GM12878 (cell line): ENCODE measurements at regions not wholly inside any gene's neighbourhood (a gene's known extent, or its start where the extent isn't known, plus 50 kb on each side); places are given as distances from the start of the nearest gene placed in this dataset.

Experiments used
- ATAC-seq: fragments of 200-7000 bp; cut with Tn5 transposase; 3 replicates; pipeline ENCODE4 v1.9.1; 2020; ENCODE audit warnings: mild to moderate bottlenecking, moderate library complexity
- BruUV-seq: library from RNA; stranded (reverse); fragments of 400-500 nt; replicated peaks from 2 replicates; lab custom pipeline; 2021; lab: Mats Ljungman, UMichigan
- CTCF ChIA-PET: fragments of 300-600 bp; sonication (Branson Sonifier 250); formaldehyde crosslinking; extraction: SDS; loops from one replicate; lab custom pipeline; 2021; ENCODE audit warnings: inconsistent platforms; lab: Yijun Ruan, JAX
- POLR2A ChIA-PET: fragments of 350-600 bp; formaldehyde crosslinking; extraction: SDS; loops from one replicate; lab custom pipeline; 2021; ENCODE audit warnings: inconsistent platforms; lab: Charles Lee
- RAD21 ChIA-PET: fragments of 300-600 bp; sonication (Branson Sonifier 250); formaldehyde crosslinking; loops from one replicate; lab custom pipeline; 2023; ENCODE audit warnings: antibody characterized with exemption; ENCODE audit not compliant: unreplicated experiment; lab: Charles Lee
- SMC1A ChIA-PET: fragments of 300-600 bp; sonication (Branson Sonifier 250); formaldehyde crosslinking; loops from one replicate; lab custom pipeline; 2023; ENCODE audit not compliant: unreplicated experiment, uncharacterized antibody; lab: Charles Lee
- DNase-seq: peaks from one replicate; pipeline ENCODE4 v3.0.0-alpha.2; 2011; ENCODE audit warnings: low read depth, low spot score
- FAIRE-seq: peaks from 3 replicates; lab custom pipeline; 2011; peaks lifted over from hg19 to GRCh38; lab: Jason Lieb, UNC
- H2AFZ ChIP-seq: 2 replicates; pipeline ENCODE4 v1.6.0; 2011; ENCODE audit warnings: low read depth, low read length, control low read depth; ENCODE audit not compliant: control insufficient read depth
- H3K27ac ChIP-seq: 2 replicates; pipeline ENCODE4 v1.5.1; 2011; ENCODE audit warnings: control low read depth; ENCODE audit not compliant: control insufficient read depth, insufficient read depth
- H3K27me3 ChIP-seq, 2 experiments: replicated peaks in 1 of 2; 2 replicates each; pipeline versions ENCODE4 v1.6.0 to v1.6.1; 2011; ENCODE audit warnings: low read length in 1 of 2; ENCODE audit not compliant: control insufficient read depth in 2 of 2, insufficient read depth in 2 of 2
- H3K36me3 ChIP-seq, 2 experiments: 2 replicates each; pipeline ENCODE4 v1.5.1; 2011; ENCODE audit warnings: low read length in 1 of 2; ENCODE audit not compliant: control insufficient read depth in 2 of 2, insufficient read depth in 2 of 2
- H3K4me1 ChIP-seq: 2 replicates; pipeline ENCODE4 v1.6.1; 2011; ENCODE audit warnings: mild to moderate bottlenecking, low read length, moderate library complexity, mixed read lengths; ENCODE audit not compliant: control insufficient read depth, insufficient read depth
- H3K4me2 ChIP-seq: 2 replicates; pipeline ENCODE4 v1.6.0; 2011; ENCODE audit warnings: control low read depth; ENCODE audit not compliant: control insufficient read depth, insufficient read depth
- H3K4me3 ChIP-seq: fragments of 200-600 bp; sonication (generic); 2 replicates; pipeline ENCODE4 v1.5.1; 2016
- H3K79me2 ChIP-seq: 2 replicates; pipeline ENCODE4 v1.6.0; 2011; ENCODE audit warnings: low read length; ENCODE audit not compliant: control insufficient read depth, insufficient read depth
- H3K9ac ChIP-seq: 2 replicates; pipeline ENCODE4 v1.8.0; 2011; ENCODE audit warnings: low read length, control low read depth, mixed read lengths; ENCODE audit not compliant: control insufficient read depth, insufficient read depth
- H3K9me3 ChIP-seq: replicated peaks from 3 replicates; pipeline ENCODE4 v1.5.1; 2011; ENCODE audit warnings: mild to moderate bottlenecking, low read length; ENCODE audit not compliant: control insufficient read depth, insufficient read depth
- H4K20me1 ChIP-seq: 2 replicates; pipeline ENCODE4 v1.6.0; 2011; ENCODE audit not compliant: control insufficient read depth, insufficient read depth
- CBFB ChIP-seq: IDR thresholded peaks from 2 replicates; pipeline ENCODE4 v1.6.1; 2016; ENCODE audit warnings: antibody characterized with exemption, low read depth
- CBX5 ChIP-seq: sonication (generic); IDR thresholded peaks from 2 replicates; pipeline ENCODE4 v1.6.1; 2016; ENCODE audit warnings: low read depth, moderate library complexity, mild to moderate bottlenecking, inconsistent platforms
- EP300 ChIP-seq, 2 experiments: fragments of 150-350 bp in 1 of 2; IDR thresholded peaks; 2 replicates each; pipeline ENCODE4 v1.6.1; 2011 to 2012; ENCODE audit warnings: low read depth in 2 of 2, low read length in 2 of 2, borderline replicate concordance in 1 of 2, improper control_type of control experiment in 1 of 2, inconsistent platforms in 1 of 2; ENCODE audit not compliant: control insufficient read depth in 1 of 2
- HDGF ChIP-seq: fragments of 450-650 bp; IDR thresholded peaks from 2 replicates; pipeline ENCODE4 v1.6.1; 2016; ENCODE audit warnings: antibody characterized with exemption
- PKNOX1 ChIP-seq: fragments of 450-650 bp; IDR thresholded peaks from 2 replicates; pipeline ENCODE4 v1.6.1; 2016; ENCODE audit warnings: mild to moderate bottlenecking
- POU2F2 ChIP-seq: IDR thresholded peaks from 3 replicates; pipeline ENCODE4 v1.6.1; 2011; ENCODE audit warnings: low read depth, mild to moderate bottlenecking, low read length, borderline replicate concordance
- PRDM15 ChIP-seq: fragments of 450-650 bp; formaldehyde crosslinking; IDR thresholded peaks from 2 replicates; pipeline ENCODE4 v1.4.0; 2020; ENCODE audit warnings: mild to moderate bottlenecking, moderate library complexity
- RCOR1 ChIP-seq: conservative IDR thresholded peaks from 2 replicates; pipeline ENCODE4 v1.6.1; 2012; ENCODE audit warnings: low read depth, low read length, improper control_type of control experiment
- SMARCA5 ChIP-seq: fragments of 450-650 bp; IDR thresholded peaks from 2 replicates; pipeline ENCODE4 v1.6.1; 2017; ENCODE audit warnings: mild to moderate bottlenecking
- YY1 ChIP-seq: IDR thresholded peaks from 2 replicates; pipeline ENCODE4 v1.6.1; 2011; ENCODE audit warnings: low read depth, mild to moderate bottlenecking, low read length
- ZNF622 ChIP-seq: fragments of 450-650 bp; IDR thresholded peaks from 2 replicates; pipeline ENCODE4 v1.6.1; 2017; ENCODE audit warnings: mild to moderate bottlenecking, inconsistent platforms
- ZNF687 ChIP-seq: fragments of 450-650 bp; IDR thresholded peaks from 2 replicates; pipeline ENCODE4 v1.6.1; 2017; ENCODE audit warnings: mild to moderate bottlenecking, moderate library complexity
- WGBS: methylation state at CpG from one replicate; pipeline ENCODE4 v1.1.6; 2016; ENCODE audit warnings: low lambda C conversion rate; ENCODE audit not compliant: insufficient replicate concordance, insufficient coverage; ENCODE audit errors: missing lambda C conversion rate; 5-methylcytosine and 5-hydroxymethylcytosine counted together
- in situ Hi-C: fragments of 300-500 bp; cut with MboI; formaldehyde crosslinking; loops from 9 replicates; pipeline ENCODE4 v1.14.3; 2018; ENCODE audit warnings: mixed read lengths
- intact Hi-C: fragments of 100-400 bp; cut with micrococcal nuclease; formaldehyde crosslinking; loops from one replicate; pipeline ENCODE4 v1.14.2; 2022; ENCODE audit not compliant: unreplicated experiment
- TF ChIP-seq, protein P1 (sequence below): fragments of 150-350 bp; IDR thresholded peaks from 2 replicates; pipeline ENCODE4 v1.6.1; 2016; ENCODE audit warnings: low read depth, low read length

DNA sequence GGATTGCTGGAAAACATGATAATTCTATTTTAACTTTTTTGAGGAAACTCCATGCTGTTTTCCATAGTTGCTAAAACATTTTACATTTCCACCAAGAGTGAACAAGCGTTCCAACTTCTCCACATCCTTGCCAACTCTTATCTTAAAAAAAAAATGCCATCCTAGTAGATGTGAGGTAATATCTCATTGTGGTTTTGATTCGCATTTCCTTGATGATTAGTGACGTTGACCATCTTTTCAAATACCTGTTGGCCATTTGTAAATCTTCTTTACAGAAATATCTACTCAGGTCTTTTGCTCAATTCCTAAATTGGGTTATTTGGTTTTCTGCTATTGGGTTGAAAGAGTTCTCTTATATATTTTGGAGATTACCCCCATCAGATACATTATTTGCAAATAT lies 77.4 kb upstream of the CLDN14 start:
- ChIA-PET CTCF (no interaction called here), SMC1A (no interaction called here), POLR2A (no interaction called here), RAD21 (no interaction called here)
- Histone ChIP-seq H3K27ac (no peak overlapping the region), H3K4me3 (no peak overlapping the region), H4K20me1 (no peaks in the 10 kb centered on the region), H3K9ac (no peak overlapping the region), H3K36me3 (no peaks in the 10 kb centered on the region), H3K79me2 (no peaks in the 10 kb centered on the region), H3K27me3 (peaks cover 0 to 6% of the 10 kb centered on the region in 2 experiments; a peak in 2 of 4 replicates), H3K4me2 (no peak overlapping the region), H2AFZ (no peak overlapping the region), H3K9me3 (no peaks in the 10 kb centered on the region), H3K4me1 (no peaks in the 10 kb centered on the region)
- intact Hi-C loops: no loop called here
- BruUV-seq: no TSS peak
- ATAC-seq (no peak), FAIRE-seq (no peak), DNase-seq (no peak)
- in situ Hi-C loops: no loop called here
- 64% methylated on average over 3 of the region's 3 CpGs for WGBS
- TF ChIP-seq, protein P1, sequence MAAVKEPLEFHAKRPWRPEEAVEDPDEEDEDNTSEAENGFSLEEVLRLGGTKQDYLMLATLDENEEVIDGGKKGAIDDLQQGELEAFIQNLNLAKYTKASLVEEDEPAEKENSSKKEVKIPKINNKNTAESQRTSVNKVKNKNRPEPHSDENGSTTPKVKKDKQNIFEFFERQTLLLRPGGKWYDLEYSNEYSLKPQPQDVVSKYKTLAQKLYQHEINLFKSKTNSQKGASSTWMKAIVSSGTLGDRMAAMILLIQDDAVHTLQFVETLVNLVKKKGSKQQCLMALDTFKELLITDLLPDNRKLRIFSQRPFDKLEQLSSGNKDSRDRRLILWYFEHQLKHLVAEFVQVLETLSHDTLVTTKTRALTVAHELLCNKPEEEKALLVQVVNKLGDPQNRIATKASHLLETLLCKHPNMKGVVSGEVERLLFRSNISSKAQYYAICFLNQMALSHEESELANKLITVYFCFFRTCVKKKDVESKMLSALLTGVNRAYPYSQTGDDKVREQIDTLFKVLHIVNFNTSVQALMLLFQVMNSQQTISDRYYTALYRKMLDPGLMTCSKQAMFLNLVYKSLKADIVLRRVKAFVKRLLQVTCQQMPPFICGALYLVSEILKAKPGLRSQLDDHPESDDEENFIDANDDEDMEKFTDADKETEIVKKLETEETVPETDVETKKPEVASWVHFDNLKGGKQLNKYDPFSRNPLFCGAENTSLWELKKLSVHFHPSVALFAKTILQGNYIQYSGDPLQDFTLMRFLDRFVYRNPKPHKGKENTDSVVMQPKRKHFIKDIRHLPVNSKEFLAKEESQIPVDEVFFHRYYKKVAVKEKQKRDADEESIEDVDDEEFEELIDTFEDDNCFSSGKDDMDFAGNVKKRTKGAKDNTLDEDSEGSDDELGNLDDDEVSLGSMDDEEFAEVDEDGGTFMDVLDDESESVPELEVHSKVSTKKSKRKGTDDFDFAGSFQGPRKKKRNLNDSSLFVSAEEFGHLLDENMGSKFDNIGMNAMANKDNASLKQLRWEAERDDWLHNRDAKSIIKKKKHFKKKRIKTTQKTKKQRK: no peak
- TF ChIP-seq POU2F2 (no peak), PKNOX1 (no peak), YY1 (no peak), ZNF622 (no peak), RCOR1 (no peak), CBFB (no peak), SMARCA5 (no peak), EP300 (IDR thresholded peaks at IDR 0.05; ENCODE audit: borderline replicate concordance in 1 of 2, control insufficient read depth in 1 of 2, low read depth in 2 of 2, low read length in 2 of 2) (no peak), HDGF (no peak), PRDM15 (CRISPR knock-in tag) (no peak), ZNF687 (no peak), CBX5 (no peak)
